IMR-90 (cell line): ENCODE measurements at regions not wholly inside any gene's neighbourhood (a gene's known extent, or its start where the extent isn't known, plus 50 kb on each side); places are given as distances from the start of the nearest gene placed in this dataset.

Source experiments
- ATAC-seq: fragments of 200-7000 bp; cut with Tn5 transposase; 2 replicates; pipeline ENCODE4 v1.9.1; 2020; ENCODE audit warnings: low read depth, mild to moderate bottlenecking, moderate library complexity
- BruUV-seq: library from RNA; stranded (reverse); fragments of 400-500 nt; replicated peaks from 2 replicates; lab custom pipeline; 2021; lab: Mats Ljungman, UMichigan
- CTCF ChIA-PET: fragments of 300-600 bp; formaldehyde crosslinking; extraction: SDS; loops from one replicate; lab custom pipeline; 2021; ENCODE audit warnings: antibody characterized with exemption; lab: Yijun Ruan, JAX
- POLR2A ChIA-PET: fragments of 300-600 bp; sonication (Branson Sonifier 250); formaldehyde crosslinking; loops from one replicate; lab custom pipeline; 2022; ENCODE audit warnings: antibody characterized with exemption; ENCODE audit not compliant: unreplicated experiment; lab: Charles Lee
- DNase-seq: peaks from one replicate; pipeline ENCODE4 v3.0.0; 2013
- H2AFZ ChIP-seq: replicated peaks from 2 replicates; pipeline ENCODE3; 2013; ENCODE audit warnings: low read length, mild to moderate bottlenecking; ENCODE audit not compliant: poor library complexity
- H2AK5ac ChIP-seq: 2 replicates; pipeline ENCODE4 v1.6.1; 2013; ENCODE audit warnings: low read depth, low read length, inconsistent platforms
- H2AK9ac ChIP-seq: replicated peaks from 2 replicates; pipeline ENCODE3; 2013; ENCODE audit warnings: mild to moderate bottlenecking, low read depth, low read length, moderate library complexity; ENCODE audit not compliant: poor library complexity
- H2BK120ac ChIP-seq: 2 replicates; pipeline ENCODE4 v1.6.1; 2013; ENCODE audit warnings: low read depth, low read length, inconsistent platforms
- H2BK15ac ChIP-seq: 3 replicates; pipeline ENCODE4 v1.6.1; 2013; ENCODE audit warnings: low read depth, low read length, inconsistent platforms
- H2BK20ac ChIP-seq: 2 replicates; pipeline ENCODE4 v1.6.1; 2013; ENCODE audit warnings: low read depth, mild to moderate bottlenecking, inconsistent platforms, low read length, moderate library complexity
- H2BK5ac ChIP-seq: 2 replicates; pipeline ENCODE4 v1.6.1; 2013; ENCODE audit warnings: mild to moderate bottlenecking, low read depth, low read length, inconsistent platforms; ENCODE audit not compliant: poor library complexity, severe bottlenecking
- H3K14ac ChIP-seq: replicated peaks from 2 replicates; pipeline ENCODE4 v1.6.1; 2013; ENCODE audit warnings: low read depth, low read length, inconsistent platforms
- H3K18ac ChIP-seq: 2 replicates; pipeline ENCODE4 v1.6.1; 2013; ENCODE audit warnings: low read depth, low read length, control low read depth
- H3K23ac ChIP-seq: 2 replicates; pipeline ENCODE4 v1.6.1; 2013; ENCODE audit warnings: low read depth, low read length, inconsistent platforms
- H3K27ac ChIP-seq: 2 replicates; pipeline ENCODE4 v1.5.1; 2013; ENCODE audit warnings: mild to moderate bottlenecking, control low read depth, low read length; ENCODE audit not compliant: insufficient read depth
- H3K27me3 ChIP-seq: 2 replicates; pipeline ENCODE4 v1.6.1; 2013; ENCODE audit warnings: low read length; ENCODE audit not compliant: control insufficient read depth, insufficient read depth
- H3K36me3 ChIP-seq: 2 replicates; pipeline ENCODE4 v1.6.1; 2013; ENCODE audit warnings: low read length, mixed read lengths; ENCODE audit not compliant: control insufficient read depth, insufficient read depth
- H3K4ac ChIP-seq: 2 replicates; pipeline ENCODE4 v1.6.1; 2013; ENCODE audit warnings: low read depth, low read length, inconsistent platforms
- H3K4me1 ChIP-seq: 2 replicates; pipeline ENCODE4 v1.6.1; 2013; ENCODE audit warnings: low read length, mixed read lengths; ENCODE audit not compliant: control insufficient read depth, insufficient read depth
- H3K4me2 ChIP-seq: 2 replicates; pipeline ENCODE4 v1.6.1; 2013; ENCODE audit warnings: low read depth, mild to moderate bottlenecking, control low read depth, low read length, moderate library complexity
- H3K4me3 ChIP-seq: 2 replicates; pipeline ENCODE4 v1.5.1; 2013; ENCODE audit warnings: low read depth, mild to moderate bottlenecking, control low read depth, low read length, moderate library complexity; ENCODE audit not compliant: insufficient read depth
- H3K56ac ChIP-seq: 2 replicates; pipeline ENCODE4 v1.6.1; 2013; ENCODE audit warnings: low read length, inconsistent platforms; ENCODE audit not compliant: insufficient read depth; ENCODE audit errors: extremely low read depth
- H3K79me1 ChIP-seq, 2 experiments: 2 replicates each; pipeline ENCODE4 v1.6.1; 2013; ENCODE audit warnings: low read length in 2 of 2, inconsistent platforms in 1 of 2, low read depth in 1 of 2
- H3K9ac ChIP-seq: 2 replicates; pipeline ENCODE4 v1.6.1; 2013; ENCODE audit warnings: low read depth, low read length, control low read depth
- H3K9me1 ChIP-seq: 2 replicates; pipeline ENCODE4 v1.6.1; 2013; ENCODE audit warnings: low read length, inconsistent platforms; ENCODE audit not compliant: insufficient read depth
- H3K9me3 ChIP-seq: 2 replicates; pipeline ENCODE4 v1.6.1; 2013; ENCODE audit warnings: low read length; ENCODE audit not compliant: control insufficient read depth, insufficient read depth
- H4K20me1 ChIP-seq: 2 replicates; pipeline ENCODE4 v1.6.1; 2013; ENCODE audit warnings: low read length, inconsistent platforms; ENCODE audit not compliant: insufficient read depth
- H4K5ac ChIP-seq: 2 replicates; pipeline ENCODE4 v1.6.1; 2013; ENCODE audit warnings: mild to moderate bottlenecking, low read depth, low read length, control low read depth
- H4K8ac ChIP-seq, 2 experiments: 2 replicates each; pipeline ENCODE4 v1.6.1; 2013; ENCODE audit warnings: low read depth in 2 of 2, low read length in 2 of 2, control low read depth in 1 of 2, inconsistent platforms in 1 of 2
- H4K91ac ChIP-seq: 2 replicates; pipeline ENCODE4 v1.6.1; 2013; ENCODE audit warnings: low read depth, low read length, inconsistent platforms; ENCODE audit not compliant: insufficient read depth
- BHLHE40 ChIP-seq: fragments of 150-350 bp; IDR thresholded peaks from 2 replicates; pipeline ENCODE4 v1.6.1; 2016; ENCODE audit warnings: mild to moderate bottlenecking, low read depth, low read length
- CEBPB ChIP-seq: IDR thresholded peaks from 2 replicates; pipeline ENCODE4 v1.6.1; 2012; ENCODE audit warnings: low read depth, low read length, improper control_type of control experiment
- FOS ChIP-seq: fragments of 150-350 bp; IDR thresholded peaks from 2 replicates; pipeline ENCODE4 v1.6.1; 2016; ENCODE audit warnings: low read depth, low read length
- MAZ ChIP-seq: IDR thresholded peaks from 2 replicates; pipeline ENCODE4 v1.6.1; 2012; ENCODE audit warnings: low read depth, mild to moderate bottlenecking, low read length, improper control_type of control experiment, moderate library complexity, borderline replicate concordance
- NFE2L2 ChIP-seq: fragments of 150-350 bp; IDR thresholded peaks from 2 replicates; pipeline ENCODE4 v1.6.1; 2016; ENCODE audit warnings: low read depth, mild to moderate bottlenecking, low read length
- POLR2A ChIP-seq: IDR thresholded peaks from 2 replicates; pipeline ENCODE4 v1.6.1; 2012; ENCODE audit warnings: mild to moderate bottlenecking, low read depth, low read length
- RCOR1 ChIP-seq: IDR thresholded peaks from 2 replicates; pipeline ENCODE4 v1.6.1; 2012; ENCODE audit warnings: mild to moderate bottlenecking, low read length, improper control_type of control experiment; ENCODE audit not compliant: insufficient replicate concordance
- USF2 ChIP-seq: fragments of 150-350 bp; IDR thresholded peaks from 2 replicates; pipeline ENCODE4 v1.6.1; 2017; ENCODE audit warnings: mild to moderate bottlenecking, antibody characterized with exemption, low read length, low read depth
- WGBS, 2 experiments: methylation state at CpG; one replicate each; pipeline versions ENCODE4 v1.1.5 to v1.1.7; 2013; ENCODE audit warnings: missing lambda C conversion rate in 2 of 2; ENCODE audit not compliant: insufficient read length in 1 of 2; ENCODE audit errors: extremely low coverage in 2 of 2; 5-methylcytosine and 5-hydroxymethylcytosine counted together
- dilution Hi-C: fragments of 300-500 bp; cut with HindIII; formaldehyde crosslinking; loops from one replicate; pipeline ENCODE4 v1.14.3; 2018; ENCODE audit warnings: low sequenced_read_pairs; ENCODE audit not compliant: unreplicated experiment
- in situ Hi-C: fragments of 300-500 bp; cut with MboI; formaldehyde crosslinking; loops from 3 replicates; pipeline ENCODE4 v1.14.3; 2019; ENCODE audit warnings: low sequenced_read_pairs, inconsistent platforms, mixed read lengths
- intact Hi-C: fragments of 100-400 bp; cut with micrococcal nuclease; formaldehyde crosslinking; loops from 2 replicates; pipeline ENCODE4 v1.10.0; 2022

- dilution Hi-C loops (no loop called here), intact Hi-C loops (no loop called here), in situ Hi-C loops (no loop called here)
- BruUV-seq: no TSS peak
- Histone ChIP-seq H4K5ac (no peak overlapping the region), H2AK9ac (no peak overlapping the region), H3K36me3 (no peaks in the 10 kb centered on the region), H4K8ac (no peak overlapping the region), H2BK5ac (no peak overlapping the region), H3K9me3 (no peaks in the 10 kb centered on the region), H3K27ac (no peak overlapping the region), H3K9ac (no peak overlapping the region), H3K18ac (no peak overlapping the region), H3K4me3 (no peak overlapping the region), H3K9me1 (no peaks in the 10 kb centered on the region), H3K4me1 (no peaks in the 10 kb centered on the region), H3K4me2 (no peak overlapping the region), H2BK120ac (no peak overlapping the region), H2BK20ac (no peak overlapping the region), H4K91ac (no peak overlapping the region), H2BK15ac (no peak overlapping the region), H3K14ac (no peak overlapping the region), H3K79me1 (no peaks in the 10 kb centered on the region), H3K23ac (no peak overlapping the region), H4K20me1 (no peaks in the 10 kb centered on the region), H2AK5ac (no peak overlapping the region), H2AFZ (no peak overlapping the region), H3K4ac (no peak overlapping the region), H3K27me3 (no peaks in the 10 kb centered on the region; the same call in 1 of the 2 replicates), H3K56ac (no peak overlapping the region)
- TF ChIP-seq FOS (no peak), MAZ (no peak), POLR2A (no peak), RCOR1 (no peak), USF2 (no peak), CEBPB (no peak), BHLHE40 (no peak), NFE2L2 (no peak)
- DNase-seq (no peak), ATAC-seq (no peak)
- 0% methylated on average over 1 of the region's 9 CpGs; no CpG with 5 or more reads in 1 of the 2 experiments for WGBS, 2 experiments
- CTCF ChIA-PET: no interaction called here
- POLR2A ChIA-PET: no interaction called here
Measured at GRCh38 chr12:111164833-111165525, 203.9 kb downstream of the PHETA1 start.
